DMS79 (cell line): ENCODE measurements at regions not wholly inside any gene's neighbourhood (a gene's known extent, or its start where the extent isn't known, plus 50 kb on each side); places are given as distances from the start of the nearest gene placed in this dataset.

ENCODE experiments used
- DNase-seq: peaks from one replicate; lab custom pipeline; 2025; lab: John Stamatoyannopoulos, UW

DNA sequence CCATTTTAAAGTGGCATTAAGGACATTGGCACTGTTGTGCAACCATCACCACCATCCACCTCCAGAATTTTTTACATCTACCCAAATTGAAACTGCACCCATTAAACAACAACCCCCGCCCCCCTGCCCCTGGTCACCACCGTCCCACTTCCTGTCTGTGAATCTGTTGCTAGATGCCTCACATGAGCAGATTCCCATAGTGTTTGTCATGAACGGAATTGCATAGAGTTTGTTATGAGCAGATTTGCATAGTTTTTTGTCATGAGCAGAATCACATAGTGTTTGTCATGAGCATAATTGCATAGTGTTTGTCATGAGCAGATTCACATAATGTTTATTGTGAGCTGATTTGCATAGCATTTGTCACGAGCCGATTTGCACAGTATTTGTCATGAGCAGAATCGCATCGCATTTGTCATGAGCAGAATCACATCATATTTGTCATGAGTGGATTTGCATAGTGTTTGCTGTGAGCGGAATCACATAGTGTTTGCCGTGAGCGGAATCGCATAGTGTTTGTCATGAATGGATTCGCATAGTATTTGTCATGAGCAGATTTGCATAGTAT is 54.0 kb upstream of the GTF3A start:
- no peak for DNase-seq

DNA sequence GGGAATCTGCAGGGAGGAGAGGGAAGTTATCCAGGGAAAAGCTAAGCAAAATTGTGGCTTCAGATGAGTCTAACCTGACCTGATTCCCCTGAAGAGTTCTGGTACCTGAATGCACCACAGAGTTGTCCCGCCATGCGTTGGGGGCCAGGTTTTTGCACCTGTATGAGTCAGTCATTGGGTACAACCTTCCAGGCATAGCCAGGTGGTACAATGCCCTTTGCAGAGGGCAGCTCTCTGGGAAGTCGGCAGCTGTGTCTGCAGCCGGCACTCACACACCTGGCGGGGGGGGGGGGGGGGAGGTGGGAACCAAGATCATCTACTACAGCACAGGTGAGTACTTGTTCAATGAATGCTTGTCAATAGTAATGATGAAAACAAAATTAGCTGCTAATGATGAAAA is 52.5 kb upstream of the GTF3A start:
- DNase-seq: no peak

DNA sequence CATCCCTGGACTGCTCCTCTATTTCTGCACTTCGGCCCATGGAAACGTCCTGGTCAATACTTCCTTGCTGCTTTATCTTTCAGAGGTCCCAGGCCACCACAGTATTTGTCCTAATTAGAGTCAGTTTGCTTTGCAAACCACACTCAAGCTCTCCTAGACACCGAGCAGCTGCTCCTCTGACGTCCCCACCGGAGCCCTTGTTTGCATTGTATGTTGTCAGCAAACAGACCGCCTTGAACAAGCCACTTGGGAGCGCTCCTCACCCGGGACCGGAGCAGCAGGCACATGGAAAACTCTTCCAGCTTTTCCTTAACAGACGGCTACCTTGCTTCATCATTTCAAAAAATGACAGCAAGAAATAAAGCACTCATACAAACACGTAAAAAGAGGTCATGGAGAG is 51.5 kb upstream of the GTF3A start:
- peak; percentile 51 for DNase-seq

DNA sequence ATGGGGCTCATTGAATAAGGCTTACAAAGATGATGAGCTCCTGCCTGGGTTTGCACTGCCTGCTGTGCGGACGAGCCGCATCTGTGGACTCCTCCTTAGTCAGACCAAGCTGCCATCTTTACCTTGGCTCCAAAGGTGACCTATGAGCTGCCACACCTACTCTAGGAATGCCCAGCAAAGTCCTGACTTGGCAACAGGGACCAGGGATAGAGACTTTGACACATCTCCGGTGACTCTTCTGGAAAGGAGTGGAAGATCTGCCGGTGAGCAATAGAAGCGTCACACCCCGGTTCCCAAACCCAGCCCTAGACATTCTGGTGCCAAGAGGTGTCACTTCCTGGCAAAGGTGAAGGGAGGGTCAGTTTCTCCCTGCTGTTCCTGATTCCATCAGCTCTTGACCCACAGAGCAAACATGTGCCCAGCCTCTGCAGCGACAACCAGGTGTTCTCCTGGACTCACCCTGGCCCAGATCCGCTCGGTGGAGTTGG is 50.2 kb upstream of the GTF3A start:
- DNase-seq: no peak
